Adrenal gland (tissue), 5 donors: ENCODE measurements at regions not wholly inside any gene's neighbourhood (a gene's known extent, or its start where the extent isn't known, plus 50 kb on each side); places are given as distances from the start of the nearest gene placed in this dataset.

Experiments
- CTCF ChIP-seq, 6 experiments: fragments of 450-650 bp in 4 of 6; fragments of 200-600 bp in 2 of 6; sonication (generic) in 1 of 6; IDR thresholded peaks; 1 replicate in 5 of 6; 2 replicates in 1 of 6; pipeline versions ENCODE4 v1.5.1 to v1.8.0; 2016 to 2021; ENCODE audit warnings: antibody characterized with exemption in 6 of 6, mild to moderate bottlenecking in 2 of 6, moderate library complexity in 1 of 6
- POLR2A ChIP-seq, 2 donors: fragments of 450-650 bp; IDR thresholded peaks; one replicate each; pipeline ENCODE4 v1.6.1; 2017; ENCODE audit warnings: antibody characterized with exemption in 2 of 2, mild to moderate bottlenecking in 2 of 2, moderate library complexity in 1 of 2
- donor health status: DM: no; HTN: no; CAD: no.

GRCh38 chr18:46411191-46411828, 245.7 kb downstream of the LOXHD1 start:
- TF ChIP-seq CTCF (IDR thresholded peaks at IDR 0.05), result no peak
- no peak for TF ChIP-seq POLR2A (IDR thresholded peaks at IDR 0.05)
